ENCODE measurements at regions not wholly inside any gene's neighbourhood (a gene's known extent, or its start where the extent isn't known, plus 50 kb on each side); places are given as distances from the start of the nearest gene placed in this dataset.
"Not testable (repeated sequence)": the region's sequence is repeated elsewhere in the genome, so short reads cannot be mapped to it uniquely, and the experiment has no call there.

DNA sequence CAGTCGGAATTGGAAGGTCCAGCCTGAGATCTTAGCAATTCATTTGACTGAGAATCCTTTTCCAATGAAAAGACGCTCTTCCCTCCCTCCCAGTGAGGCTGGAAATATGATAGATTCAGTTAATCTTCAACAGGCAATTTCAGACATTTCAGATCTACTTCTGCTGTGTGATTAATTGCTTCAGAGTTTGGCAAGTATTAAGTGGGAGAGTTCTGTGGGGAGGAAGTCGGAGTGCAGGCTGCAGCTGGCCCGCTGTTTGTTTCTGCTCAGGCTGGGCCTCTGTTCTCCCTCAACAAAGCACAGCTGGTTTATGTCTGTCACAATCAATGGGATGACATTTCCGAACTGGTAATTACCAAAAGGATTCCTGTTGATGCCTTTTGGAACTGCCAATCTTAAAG is 178.2 kb downstream of the NDFIP2 start:
- peak; percentile 20 for DNase-seq

DNA sequence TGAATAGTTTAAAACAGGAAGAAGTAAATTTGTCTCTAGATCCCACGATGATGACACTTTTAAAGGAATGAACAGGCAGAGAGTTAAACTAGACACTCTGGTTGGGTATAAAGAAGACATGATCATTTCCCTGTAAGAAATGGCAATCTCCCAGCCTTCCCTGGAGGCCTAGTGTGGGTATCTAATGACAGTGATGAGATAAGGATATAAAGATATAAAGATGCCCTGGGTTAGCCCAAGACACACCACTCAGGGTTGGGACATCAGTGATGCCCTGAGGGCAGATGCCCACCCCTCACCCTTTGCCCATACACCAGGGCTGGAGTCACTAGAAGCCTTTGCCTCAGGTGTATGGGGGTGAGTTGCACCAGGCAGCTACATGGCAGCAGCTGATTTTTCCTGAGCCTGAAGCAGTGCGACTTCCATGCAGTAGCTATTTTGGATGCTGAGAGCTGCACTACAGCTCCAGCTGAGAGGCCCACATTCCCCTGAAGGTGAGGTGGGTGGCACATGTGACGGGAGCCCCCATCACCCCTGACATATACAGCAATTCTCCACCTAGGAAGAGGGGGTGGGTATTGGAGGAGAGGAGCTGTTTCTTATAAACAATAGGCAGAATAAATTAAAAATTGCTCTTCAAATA is 177.5 kb downstream of the NDFIP2 start:
- DNase-seq: no peak

DNA sequence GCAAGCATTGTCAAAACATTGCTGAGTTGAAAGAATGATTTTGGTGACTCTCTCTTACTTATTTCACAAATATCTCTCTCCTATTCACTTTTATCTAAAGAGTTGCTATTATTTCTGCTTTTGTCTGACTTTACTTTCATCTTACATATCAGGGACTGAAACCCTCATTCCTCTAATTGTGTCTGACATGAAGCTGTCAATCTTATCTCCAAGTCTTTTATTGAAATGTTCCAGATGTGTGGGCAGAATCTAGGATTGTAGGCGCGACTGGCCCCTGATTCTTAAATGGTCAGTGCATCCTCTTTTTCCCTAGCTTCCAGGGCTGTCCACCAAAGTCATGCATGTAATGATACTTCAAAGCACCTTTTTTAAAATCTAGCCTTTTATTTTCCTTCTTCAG is 174.6 kb downstream of the NDFIP2 start:
- DNase-seq: no peak

DNA sequence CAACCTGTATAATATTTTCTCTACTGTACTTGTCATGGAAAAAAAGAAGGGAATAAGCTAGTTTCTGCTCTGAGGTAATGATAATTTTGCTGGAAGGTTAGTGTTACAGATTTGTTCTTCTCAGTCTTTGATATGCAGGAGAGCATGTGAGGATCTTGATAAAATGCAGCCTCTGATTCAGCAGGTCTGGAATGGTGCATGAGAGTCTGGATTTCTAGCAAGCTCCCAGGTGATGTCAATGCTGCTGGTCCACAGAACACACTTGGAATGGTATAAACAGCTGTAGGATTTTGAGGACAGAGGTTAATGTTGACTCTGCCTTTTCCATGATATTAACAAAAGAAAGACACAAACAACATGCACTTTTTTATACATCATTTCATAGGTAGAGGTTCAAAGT is 173.6 kb downstream of the NDFIP2 start:
- no peak for DNase-seq

DNA sequence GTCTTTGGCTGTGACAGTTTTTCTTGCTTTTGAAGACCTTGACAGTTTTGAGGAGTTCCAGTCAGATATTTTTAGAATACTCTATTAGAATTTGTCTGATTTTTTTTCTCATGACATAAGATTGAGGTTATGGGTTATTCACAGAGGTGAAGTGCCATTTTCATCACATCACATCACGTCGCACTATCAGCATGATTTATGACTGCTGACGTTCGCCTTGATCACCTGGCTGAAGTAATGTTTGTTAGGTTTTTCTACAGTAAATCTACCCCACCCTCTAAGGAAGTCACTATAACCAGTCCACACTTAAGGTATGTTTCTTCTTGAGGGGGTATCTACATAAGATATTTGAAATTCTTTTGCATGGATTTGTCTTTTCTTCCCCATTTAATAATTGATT is 169.7 kb downstream of the NDFIP2 start:
- no peak for DNase-seq

DNA sequence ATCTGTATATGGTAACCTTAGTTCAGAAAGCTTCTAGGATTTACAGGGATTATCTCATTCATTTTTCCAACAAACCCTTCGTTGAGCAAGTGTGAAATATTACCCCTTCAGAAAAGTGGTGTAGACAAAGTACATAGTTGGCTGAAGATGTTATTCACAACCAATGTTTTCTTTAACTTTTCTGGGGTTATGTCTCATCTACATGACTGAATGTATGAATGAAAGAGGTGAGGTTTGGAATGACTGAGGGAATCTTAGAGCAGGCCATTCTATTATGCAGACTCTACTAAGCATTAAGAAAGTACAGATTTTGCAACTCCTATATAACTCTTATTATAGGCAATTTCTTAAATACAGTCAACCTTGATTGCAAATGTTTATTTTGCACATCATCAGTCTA is 167.2 kb downstream of the NDFIP2 start:
- no peak for DNase-seq

DNA sequence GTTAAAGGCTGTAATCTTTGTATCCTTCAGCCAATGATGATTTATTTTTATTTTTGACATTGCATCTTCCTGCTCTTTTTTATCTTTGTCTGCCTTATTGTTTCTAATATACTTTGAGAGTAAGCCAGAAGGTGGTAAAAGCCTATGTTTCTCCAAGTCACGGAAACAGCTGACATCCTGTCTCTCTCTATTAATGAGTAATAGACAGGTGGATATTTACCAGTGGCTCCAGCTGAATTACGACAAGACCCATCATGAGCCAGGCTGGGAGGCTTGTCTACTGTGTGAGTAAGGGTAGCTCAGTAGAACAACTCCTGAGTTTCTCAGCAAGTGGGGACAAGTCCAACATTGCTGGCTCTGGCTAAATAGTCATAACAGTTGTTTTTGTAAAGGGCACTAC is 166.6 kb downstream of the NDFIP2 start:
- DNase-seq: peak; percentile 9

DNA sequence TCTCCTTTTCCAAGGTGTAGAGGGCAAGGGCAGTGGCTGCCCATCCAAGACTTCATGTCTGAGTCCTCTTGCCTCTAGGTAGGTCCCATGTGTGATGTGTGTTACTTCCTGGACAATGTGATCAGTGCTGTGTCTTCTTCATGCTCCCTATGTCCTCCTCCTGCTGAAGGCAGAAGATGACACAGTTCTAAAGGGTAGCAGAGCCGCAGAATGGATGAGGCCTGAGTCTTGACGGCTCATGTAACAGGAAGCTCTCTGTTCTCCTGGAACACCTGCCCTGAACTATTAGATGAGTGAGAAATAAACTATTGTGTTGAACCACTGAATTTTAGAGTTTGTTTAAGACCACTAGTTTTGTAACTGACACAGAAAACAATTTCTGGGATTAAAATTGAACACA is 165.9 kb downstream of the NDFIP2 start:
- no peak for DNase-seq

DNA sequence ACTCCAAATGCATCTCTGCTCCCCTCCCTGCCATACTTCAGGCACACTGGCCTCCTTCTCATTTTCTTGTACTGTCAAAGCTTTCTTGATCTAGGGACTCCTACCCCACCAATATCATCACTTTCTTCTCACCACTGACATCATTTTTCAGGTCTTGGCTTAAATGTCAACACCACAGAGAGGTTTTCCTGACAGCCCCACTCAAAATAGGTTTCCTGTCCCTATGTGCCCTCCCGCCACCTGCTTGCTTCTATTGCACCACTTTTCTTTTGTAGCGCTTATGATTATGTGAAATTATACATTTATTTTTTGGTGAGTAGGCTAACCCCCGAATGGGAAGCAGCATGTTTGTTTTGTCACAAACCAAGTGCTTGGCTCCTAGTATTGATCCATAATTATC is 164.6 kb downstream of the NDFIP2 start:
- DNase-seq: no peak

DNA sequence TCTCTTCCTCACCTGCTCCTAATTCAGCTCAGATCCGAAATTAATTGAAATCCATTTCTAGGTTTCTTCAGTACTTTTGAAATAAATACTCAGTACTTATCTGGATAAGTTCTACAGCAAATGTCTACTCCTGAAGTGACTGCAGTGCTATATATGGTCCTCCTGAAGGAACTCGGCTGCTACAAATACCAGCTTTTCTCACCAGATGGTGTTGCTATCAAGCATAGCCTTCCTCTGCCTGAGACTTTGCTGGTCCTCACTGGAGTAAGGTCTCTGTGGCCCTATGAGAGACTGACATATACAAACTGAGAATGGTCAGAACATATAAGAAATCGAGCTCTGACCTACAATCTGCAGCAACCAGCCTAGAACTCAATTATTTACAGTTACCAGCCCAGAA is 161.6 kb downstream of the NDFIP2 start:
- DNase-seq: no peak

DNA sequence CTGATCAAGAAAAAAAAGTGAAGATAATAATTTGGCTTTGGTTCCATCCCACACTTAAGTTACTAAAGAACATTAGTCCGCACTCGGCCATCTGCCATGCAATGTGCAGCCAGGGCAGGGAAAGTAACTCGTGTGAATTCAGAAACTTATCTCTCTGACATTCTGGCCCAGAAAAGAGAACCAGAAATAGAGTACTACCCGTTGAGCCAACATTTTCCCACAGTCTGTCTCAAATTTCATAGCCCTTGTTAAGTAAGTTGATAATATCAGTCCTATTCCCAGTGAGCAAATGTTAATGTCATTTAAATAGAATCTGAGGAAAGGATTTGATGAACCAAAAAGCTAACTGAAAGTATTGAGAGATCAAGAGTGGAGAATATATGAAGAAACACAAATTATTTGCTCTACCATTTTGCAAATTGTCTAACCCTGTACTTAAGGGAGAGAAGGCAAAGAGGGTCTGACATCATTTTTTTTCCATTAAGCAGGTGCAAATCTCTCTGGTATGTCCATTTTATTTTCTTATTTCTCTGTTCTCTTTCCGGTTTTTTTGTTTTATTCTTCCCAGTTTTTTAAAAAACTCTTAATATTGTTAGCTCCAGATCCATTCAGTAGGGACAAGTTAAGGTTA is 156.3 kb downstream of the NDFIP2 start:
- DNase-seq: no peak

DNA sequence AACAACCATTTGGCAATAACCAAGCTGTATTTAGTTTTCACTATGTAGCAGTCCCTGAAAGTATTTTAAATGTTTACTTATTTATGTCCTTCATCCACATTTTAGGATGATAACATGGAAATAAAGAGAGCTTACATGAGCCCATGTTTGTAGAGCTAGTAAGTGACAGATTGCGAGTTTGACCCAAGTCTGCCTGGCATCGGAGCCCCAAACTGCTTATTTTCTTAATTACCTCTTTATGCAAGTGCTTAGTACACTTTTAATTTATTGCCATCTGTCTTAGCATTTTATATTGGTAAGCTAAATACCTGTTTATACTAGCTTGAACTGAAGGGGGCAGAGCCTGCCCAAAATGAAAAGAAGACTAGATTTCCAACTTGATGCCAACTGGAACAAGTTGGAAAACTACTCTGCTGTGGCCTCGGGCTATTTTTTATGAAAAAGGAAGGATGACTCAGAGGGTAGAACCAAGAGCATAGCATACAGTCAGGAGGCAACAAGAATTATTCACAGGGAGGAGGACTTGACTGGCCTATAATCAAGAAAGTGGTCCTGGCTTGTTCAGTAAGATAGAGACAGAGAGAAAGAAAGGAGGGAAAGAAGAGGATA is 150.2 kb downstream of the NDFIP2 start:
- no peak for DNase-seq

DNA sequence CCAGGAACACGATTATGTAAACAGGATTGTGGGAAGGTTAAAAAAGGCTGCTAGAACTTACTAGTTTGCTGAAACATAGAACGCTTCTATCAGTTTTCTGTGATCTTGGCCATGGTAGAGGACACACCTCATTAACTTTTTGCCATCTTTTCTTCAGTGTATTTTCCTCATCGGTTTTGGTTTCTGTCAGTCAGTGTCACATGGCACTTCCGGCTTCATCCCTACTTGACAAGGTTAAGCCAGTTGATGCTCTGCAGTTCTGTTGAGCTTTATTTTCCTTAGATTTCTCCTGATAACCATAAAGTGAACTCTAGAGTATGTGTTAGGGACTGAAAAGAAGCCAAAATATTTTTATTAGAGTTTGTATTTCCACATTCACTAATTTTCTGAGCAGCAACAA is 147.5 kb downstream of the NDFIP2 start:
- DNase-seq: no peak

DNA sequence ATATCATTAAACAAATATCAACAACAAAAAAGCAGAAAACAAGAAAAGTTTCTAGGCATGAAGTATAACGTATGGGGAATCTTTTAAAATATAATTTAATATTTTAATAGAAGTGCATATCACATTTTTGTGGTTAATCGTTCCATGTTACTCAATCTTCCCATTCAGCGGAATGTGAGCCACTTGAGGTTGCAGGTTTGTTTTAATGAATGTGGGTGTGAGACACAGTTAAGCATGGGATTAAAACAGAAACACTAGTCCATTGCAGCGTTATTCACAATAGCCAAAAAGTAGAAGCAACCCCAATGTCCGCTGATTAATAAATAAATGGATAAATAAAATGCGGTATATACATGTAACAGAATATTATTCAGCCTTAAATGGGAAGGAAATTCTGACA is 146.0 kb downstream of the NDFIP2 start:
- DNase-seq: no peak

DNA sequence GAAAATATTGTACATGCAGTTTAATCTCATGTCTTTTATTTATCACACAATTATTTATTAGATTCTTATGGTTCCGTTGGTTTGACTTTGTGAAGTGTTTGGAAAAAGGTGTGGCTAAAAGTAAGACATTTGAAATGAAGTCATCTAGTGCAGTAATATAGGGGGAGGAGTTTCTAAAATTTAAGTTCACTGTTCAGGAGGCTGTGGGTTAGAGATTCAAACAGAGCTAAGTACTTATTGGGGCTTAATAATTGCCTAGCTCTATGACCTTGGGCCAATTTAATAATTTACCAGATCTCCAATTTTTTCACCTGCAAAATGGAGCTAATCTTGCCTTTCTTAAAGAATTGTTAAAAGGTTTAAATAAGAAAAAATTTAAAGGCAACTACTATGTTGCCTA is 144.6 kb downstream of the NDFIP2 start:
- no peak for DNase-seq

DNA sequence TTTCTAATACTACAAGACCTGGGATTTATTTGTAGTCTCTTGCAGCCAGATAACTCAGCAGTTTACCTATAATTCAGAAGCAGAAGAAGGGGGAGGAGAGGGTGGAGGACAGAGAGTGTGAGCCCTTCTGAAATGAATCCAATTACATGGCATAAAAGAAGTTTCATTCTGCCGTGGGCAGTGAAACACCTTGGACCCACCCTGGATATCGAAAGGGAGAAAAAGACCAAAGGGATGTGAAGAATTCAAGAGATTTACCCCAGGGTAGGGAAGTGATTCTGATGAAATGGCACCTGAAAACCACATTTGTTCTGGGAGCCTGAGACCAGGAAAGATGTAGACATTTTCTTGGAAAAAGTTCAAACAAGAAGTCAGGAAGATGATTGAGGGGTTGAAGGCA is 140.9 kb downstream of the NDFIP2 start:
- DNase-seq: no peak

DNA sequence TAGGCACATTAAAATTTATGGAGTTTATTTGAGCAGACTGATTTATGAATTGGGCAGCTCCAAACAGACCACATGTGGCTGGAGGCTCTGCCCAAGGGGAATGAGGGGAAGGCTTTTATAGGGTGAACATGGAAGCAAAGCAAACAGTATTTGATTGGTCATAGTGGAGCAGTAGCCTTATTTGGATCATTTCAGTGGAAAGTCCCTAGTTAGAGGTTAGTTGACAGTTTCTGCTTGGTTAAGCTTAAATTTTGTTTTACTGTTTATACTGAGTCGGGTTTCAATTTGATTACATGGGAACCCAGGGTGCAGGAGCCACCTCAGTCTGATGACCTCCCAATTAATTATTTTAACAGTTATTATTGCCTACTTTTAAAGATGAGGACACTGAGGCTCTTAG is 140.5 kb downstream of the NDFIP2 start:
- DNase-seq: no peak

DNA sequence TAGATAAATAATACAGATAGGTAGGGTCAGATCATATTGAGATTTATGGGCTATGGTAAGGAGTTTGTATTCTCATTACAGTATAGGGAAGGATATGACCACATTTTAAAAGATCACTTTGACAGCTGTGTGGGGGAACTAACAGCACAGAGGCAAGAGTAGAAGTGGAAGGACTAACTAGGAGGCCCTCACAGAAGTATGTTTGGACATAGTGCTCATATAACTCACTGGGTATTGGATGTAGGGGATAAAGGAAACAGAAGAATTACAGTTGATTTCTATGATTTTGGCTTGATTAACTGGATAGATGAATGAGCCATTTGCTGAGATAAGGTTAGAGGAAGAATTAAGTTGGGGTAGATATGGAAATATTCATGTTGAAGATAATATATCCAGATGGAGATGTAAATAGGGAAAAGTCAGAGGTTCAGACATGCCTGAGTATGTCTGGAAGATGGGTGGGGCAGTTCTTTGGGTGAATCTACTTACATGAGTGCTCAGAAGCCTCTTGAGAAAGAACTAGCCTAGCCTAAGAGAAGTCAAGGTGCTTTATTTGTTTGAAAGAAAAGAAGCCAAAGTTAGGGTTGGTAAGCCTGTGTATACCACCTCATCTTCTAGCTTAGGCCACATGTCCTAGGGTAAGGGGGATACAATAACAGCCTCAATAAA is 133.4 kb downstream of the NDFIP2 start:
- DNase-seq: no peak

DNA sequence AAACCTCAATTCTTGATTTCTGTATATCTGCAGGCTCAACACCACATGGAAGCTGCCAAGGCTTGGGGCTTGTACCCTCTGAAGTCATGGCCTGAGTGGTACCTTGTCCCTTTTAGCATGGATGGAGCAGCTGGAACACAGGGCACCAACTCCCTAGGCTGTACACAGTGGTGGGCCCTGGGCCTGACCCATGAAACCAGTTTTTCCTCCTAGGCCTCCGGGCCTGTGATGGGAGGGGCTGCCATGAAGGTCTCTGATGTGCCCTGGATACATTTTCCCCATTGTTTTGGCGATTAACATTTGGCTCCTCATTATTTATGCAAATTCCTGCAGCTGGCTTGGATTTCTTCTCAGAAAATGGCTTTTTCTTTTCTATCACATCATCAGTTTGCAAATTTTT is 131.6 kb downstream of the NDFIP2 start:
- no peak for DNase-seq

DNA sequence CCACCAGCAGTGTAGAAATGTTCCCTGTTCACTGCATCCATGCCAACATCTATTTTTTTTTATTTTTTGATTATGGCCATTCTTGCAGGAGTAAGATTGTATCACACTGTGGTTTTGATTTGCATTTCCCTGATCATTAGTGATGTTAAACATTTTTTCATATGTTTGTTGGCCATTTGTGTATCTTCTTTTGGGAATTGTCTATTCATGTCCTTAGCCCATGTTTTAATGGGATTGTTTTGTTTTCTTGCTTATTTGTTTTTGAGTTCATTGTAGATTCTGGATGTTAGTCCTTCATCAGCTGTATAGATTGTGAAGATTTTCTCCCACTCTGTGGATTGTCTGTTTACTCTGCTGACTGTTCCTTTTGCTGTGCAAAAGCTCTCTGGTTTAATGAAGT is 126.9 kb downstream of the NDFIP2 start:
- DNase-seq: not testable (repeated sequence)

Measured in right kidney (tissue), 1 donor.